DMS53 treated with DMSO at 0.1 percent for 48 hours (cell line): ENCODE measurements at regions not wholly inside any gene's neighbourhood (a gene's known extent, or its start where the extent isn't known, plus 50 kb on each side); places are given as distances from the start of the nearest gene placed in this dataset.

Experiments
- DNase-seq: peaks from one replicate; lab custom pipeline; 2025; ENCODE audit not compliant: unreplicated experiment; lab: John Stamatoyannopoulos, UW

DNA sequence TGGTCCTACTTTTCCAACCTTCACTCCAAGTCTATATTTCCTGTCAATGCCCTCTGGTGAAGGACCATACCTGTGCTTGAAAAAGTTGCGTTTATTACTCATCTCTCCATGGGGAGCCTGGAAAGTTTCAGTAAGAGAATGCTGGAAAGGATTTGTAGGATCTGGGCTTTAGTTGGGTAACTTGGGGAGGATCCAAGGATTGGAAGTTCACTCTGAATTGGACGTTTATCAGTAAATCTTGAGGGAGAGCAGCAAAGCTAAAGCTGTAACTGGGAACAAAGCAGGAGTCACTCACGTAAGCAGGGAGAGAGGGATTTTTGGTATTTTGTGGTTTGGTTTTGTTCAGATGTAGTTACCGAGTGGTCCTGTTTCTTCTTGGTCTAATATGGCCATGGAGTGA, 51.4 kb upstream of the NPVF start:
- DNase-seq: no peak

- no peak for DNase-seq
These were observed 51.9 kb upstream of the NPVF start for GRCh38 chr7:25280181-25280580.

GRCh38 chr7:25282194-25282593, 53.9 kb upstream of the NPVF start:
- DNase-seq: no peak

DNA sequence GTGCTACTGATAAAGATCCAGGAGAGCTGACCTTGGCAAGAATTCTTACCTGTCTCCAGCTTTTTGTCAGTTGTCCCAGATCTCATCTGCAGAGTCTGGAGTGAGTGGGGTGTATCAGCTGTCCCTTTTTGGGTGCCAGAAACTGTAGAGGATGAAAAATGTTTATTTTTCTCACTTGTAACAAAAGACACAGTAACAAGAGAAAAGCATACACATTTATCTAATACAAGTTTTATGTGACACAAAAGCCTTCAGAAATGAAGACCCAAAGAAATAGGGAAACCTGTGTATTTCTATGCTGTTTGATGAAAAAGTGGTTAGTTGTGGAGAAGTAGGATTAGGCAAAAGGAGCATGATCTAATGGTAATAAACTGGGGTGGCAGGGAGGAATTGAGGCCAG, 58.5 kb upstream of the NPVF start:
- DNase-seq: no peak

DNA sequence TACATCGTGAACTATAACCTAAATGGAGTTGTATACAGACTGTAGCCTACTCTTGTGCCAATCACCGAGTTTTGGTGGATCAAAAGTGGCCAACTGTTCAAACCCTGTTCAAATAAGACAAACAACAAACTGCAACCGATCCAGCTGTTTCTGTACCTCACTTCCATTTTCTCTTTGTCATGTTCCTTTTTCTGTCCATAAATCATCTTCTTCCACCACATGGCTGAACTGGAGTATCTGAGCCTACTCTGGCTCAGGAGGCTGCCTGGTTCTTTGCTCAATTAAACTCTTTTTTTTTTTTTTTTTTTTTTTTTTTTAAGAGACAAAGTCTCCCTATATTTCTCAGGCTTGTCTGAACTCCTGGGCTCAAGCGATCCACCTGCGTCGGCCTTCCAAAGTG, 59.0 kb upstream of the NPVF start:
- no peak for DNase-seq

GRCh38 chr7:25288556-25289307, 60.4 kb upstream of the NPVF start:
- DNase-seq: no peak

DNA sequence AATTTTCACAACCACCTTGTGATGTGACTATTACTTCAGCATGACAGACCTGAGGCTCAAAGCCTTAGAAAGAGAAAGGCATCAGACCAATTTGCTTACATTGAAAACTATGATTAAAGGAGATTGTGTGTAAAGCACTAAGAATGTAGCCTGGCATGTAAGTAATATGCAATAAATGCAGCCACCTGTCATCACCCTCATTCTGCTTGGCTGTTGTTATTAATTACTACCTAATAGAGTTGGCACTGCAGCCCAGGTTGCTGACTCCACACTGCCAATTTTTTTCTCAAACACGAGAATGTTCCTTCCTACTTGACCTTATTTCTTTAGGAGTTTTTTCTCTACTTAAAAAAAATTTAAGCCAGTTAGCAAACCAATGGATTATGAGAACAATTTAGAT, 61.2 kb upstream of the NPVF start:
- no peak for DNase-seq

DNA sequence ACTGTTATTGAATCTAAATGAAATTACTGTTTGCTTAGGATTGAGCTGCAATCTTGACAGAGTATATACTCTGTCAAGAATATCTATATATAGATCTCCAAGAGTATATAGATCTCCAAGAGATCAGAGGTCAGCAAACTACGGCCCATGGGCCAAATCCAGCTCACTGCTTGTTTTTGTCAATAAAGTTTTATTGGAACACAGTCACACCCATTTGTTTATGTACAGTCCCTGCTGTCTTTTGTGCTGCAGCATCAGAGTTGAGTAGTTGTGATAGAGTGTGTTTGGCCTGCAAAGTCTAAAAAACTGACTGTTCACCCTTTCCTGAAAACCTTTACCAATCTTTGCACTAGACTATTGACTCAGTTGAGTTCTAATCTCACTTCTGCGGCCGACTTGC, 66.3 kb upstream of the NPVF start:
- no peak for DNase-seq

DNA sequence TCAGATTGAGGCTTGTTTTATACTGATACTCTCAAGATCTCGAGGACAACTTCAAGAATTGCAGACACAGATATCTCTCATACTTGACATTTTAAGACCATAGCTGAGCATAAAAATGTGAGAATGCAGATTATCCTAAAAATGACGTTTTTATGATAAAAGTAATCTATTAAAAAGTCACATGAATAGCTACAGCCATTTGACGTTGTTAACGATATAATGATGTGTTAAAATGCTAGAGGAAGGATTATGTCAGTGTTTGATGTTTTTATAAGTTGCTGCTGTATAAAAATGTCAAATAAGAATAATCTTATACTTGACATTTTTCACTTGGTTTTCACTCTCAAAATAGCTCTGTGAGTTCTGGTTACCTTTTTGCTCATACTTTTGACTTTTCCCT, 67.1 kb upstream of the NPVF start:
- DNase-seq: no peak

DNA sequence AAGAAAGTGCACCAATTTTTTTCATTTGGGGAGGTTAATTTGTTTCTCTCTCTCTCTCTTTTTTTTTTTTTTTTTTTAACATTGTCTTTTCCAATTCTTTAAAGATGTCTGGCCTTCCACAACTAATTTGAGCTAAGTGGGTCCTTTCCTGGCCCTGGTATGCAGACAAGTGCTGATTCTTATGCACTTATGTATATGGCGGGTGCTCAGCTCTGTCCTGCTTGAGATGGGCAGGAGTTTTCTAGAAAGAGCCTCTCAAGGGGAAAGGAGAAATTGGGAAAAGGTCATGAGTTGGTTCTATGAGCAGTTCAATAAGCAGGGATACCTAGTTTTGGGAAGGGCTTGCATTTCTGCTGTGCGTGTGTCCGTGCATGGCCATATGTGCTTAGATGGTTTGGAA, 67.8 kb upstream of the NPVF start:
- no peak for DNase-seq

- DNase-seq: no peak
These were observed 69.0 kb upstream of the NPVF start for GRCh38 chr7:25297278-25297677.

DNA sequence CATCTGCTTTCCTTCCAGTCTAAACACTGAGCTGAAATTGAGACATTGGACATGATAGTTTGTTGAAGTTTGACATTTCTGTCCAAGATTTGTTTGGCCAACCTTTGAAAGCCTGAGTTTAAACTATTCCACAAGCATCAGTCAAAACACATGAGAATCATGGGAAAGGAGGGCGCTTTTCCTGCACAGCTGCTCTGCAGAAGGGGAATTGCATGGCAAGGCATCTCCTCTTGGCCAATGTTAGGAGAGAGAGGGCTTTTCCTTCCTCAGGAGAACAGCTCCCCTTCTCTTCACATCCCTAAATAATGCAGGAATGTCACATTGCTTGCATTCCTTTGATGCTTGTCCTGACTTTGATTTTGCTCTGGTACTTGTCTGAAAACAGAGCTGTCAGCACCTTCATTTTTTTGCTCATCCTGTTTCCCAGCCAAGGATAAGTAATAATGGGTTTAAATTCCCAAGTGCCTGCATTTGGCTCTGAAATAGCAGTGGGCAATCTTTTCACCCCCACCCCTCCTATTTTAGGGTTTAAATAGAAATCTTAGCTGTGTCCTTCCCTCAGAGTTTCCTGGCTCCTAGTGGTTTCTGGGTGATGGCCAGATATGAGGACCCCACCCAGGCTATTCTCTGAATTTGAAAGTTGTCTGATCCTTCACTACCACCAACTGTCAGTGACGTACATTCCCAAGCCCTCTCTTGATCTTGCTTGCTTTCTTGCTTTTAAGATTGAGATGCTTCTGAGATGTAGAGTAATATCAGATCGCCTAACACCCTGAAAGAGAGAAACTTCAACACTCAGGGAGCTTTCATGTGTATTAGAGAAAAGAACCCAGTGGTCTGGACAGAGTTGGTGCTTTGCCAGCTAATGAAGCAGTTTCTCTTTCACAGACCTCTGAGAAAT, 75.2 kb upstream of the NPVF start:
- no peak for DNase-seq

- DNase-seq: no peak
These were observed 76.4 kb upstream of the NPVF start for GRCh38 chr7:25304691-25305090.

GRCh38 chr7:25305831-25306230, 77.5 kb upstream of the NPVF start:
- DNase-seq: no peak

DNA sequence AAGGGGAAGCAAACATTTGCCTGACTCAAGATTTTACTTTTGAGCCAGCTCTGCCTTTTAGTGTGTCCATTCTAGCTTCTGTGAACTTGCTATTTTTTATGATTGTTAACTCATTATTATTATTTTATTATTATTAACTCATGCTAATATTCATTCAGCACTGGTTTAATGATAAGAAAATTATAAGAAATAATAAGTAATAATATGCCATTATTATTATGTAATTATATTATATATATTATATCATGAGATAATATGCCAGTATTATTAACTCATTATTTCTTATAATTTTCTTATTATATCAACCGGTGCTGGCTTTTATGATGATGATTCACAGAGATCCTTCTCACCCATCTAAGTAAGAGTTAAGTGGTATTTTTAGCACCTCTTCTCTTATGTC, 79.3 kb upstream of the NPVF start:
- no peak for DNase-seq

DNA sequence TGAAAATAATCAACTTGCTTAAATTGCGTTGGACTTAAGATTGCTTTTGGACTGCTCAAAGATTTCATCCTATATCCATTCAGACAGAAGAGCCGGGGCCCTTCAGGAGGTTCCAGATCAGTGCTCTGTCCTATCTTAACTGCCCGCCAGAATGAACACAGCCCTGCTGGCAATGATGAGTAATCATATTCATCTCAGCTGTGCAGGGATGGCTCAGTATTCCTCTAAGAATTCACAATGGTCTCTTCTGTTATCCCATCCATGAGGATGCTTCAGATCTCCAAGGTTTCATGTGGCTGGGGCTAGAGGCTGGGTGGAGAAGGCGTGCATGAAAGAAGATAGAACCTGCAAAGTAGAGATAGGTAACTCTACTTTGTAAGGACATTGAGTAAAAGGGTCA, 80.0 kb upstream of the NPVF start:
- no peak for DNase-seq

- DNase-seq: no peak
These were observed 80.8 kb upstream of the NPVF start for GRCh38 chr7:25308906-25309705.

DNA sequence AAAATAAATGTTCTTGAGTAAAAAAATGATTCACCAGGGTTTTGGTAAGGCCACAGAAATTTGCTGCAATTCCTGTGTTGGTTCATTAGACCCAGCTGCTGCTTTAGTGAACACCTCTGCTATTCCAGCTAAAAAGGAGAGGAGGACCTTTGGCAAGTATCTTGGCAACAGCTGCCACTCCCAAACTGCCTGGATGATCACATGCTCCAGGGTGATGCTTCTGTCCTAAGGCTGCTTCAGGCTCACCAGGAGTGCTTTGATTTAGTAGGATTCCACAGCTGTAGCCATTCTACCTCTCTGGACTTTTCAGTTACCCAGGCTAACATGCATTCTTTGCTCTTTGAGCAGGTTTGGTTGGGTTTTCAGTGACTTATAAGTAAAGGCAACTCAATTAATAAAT, 82.6 kb upstream of the NPVF start:
- no peak for DNase-seq

GRCh38 chr7:25311346-25311745, 83.1 kb upstream of the NPVF start:
- DNase-seq: no peak

- DNase-seq: no peak
These were observed 84.7 kb upstream of the NPVF start for GRCh38 chr7:25312968-25313367.

GRCh38 chr7:25313526-25313925, 85.2 kb upstream of the NPVF start:
- DNase-seq: no peak
